HG03520 (cell line): ENCODE measurements at regions not wholly inside any gene's neighbourhood (a gene's known extent, or its start where the extent isn't known, plus 50 kb on each side); places are given as distances from the start of the nearest gene placed in this dataset.
A peak's percentile ranks its signal among the peaks of the same experiment; 100 is the strongest.
"Not testable (repeated sequence)": the region's sequence is repeated elsewhere in the genome, so short reads cannot be mapped to it uniquely, and the experiment has no call there.

Experiments
- ATAC-seq: cut with Tn5 transposase; IDR thresholded peaks from one replicate; pipeline ENCODE4 v1.9.1; 2021; ENCODE audit warnings: mild to moderate bottlenecking, moderate library complexity; ENCODE audit not compliant: unreplicated experiment

DNA sequence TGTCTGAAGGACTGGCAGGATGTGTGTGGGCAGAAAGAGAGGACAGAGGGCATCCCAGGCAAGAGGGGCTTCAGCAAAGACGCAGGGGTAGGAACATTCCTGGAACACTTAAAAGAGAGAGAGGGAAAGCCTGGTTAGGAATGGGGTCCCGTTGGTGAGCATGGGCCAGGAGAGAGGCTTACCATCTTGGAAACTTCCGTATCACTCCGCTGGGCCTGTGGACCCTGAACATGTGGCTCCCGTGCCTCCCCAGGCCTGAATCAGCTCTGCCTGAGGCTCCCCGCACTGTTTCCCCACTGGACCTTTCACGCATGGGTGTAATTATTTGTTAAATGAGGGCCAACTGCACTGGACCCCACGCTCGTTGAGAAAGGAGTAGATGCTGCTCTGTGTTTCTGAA, 191.1 kb upstream of the GLI2 start:
- ATAC-seq, result no peak

DNA sequence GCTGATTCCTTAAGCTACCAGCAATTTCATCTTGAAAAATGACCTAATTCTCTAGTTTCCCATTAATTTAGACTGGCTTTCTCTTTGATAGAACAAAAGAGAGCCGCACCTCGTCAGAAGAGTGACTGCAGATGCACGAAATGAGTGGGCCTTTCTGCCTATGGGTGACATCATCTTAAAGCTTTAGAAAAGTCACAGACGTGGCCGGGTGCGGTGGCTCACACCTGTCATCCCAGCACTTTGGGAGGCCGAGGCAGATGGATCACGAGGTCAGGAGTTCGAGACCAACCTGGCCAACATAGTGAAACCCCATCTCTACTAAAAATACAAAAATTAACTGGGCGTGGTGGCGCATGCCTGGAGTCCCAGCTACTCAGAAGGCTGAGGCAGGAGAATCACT, 190.7 kb upstream of the GLI2 start:
- ATAC-seq, result not testable (repeated sequence)

DNA sequence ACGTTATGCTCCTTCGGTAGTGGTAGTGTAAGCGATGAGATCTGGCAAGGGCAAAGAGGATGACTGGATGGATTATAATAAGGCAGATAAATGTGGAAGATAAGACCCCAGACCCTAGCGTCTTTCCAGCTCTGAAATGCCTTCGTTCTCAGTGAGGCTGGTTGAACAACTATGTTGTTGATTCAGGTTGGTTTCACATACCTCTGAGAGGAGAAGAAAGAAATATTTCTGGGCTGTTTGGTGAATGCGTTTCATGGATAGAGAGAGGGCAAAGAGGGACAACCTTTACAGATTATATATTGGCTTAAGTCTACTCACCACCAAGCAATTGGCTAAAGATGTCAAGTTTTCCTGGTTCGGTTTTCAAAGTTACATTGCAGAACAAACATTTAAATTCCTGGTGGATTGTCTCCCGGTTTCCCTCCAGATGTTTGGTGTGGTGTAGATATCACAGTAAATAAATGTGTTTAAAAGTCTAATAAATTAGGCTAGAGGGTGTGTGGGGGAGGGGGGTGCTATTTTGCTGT, 190.1 kb upstream of the GLI2 start:
- ATAC-seq, result no peak

DNA sequence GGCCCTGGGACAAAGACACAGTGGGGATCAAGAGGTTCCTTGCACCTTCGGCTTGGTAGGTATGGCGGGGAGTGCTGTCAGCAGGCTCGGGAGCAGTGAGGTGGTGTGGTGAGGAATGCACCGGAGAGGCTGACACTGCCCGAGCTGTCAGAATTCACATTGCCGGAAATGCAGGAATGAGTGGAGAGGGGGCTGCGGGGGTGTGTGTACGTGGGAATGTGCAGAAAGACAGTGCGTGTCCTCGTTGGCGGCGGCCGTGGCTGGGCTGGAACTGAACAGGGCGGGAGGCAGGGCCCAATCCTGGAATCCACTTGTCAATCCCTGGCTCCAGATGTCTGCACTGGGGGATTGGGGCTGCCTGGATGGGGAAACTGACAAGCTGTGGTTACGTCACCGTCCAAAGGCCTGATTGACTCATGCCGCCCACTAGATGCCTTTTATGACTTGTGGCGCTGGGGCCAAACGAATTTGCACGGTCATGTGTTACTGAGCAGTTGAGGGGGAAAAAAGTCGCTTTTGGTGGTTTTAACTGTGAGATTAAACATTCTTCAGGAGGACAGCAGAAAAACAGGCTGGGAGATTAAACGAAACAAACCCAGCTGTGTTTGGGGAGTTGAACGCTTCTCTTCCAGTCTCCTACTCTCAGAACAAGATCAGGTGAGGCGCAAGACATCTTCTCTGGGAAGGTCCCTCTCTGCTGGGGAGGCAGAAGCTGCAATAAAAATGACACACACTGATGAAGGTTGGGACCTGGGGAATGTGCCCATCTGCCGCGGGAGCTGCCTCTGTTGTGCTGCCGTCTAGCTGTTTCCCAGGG, 189.4 kb upstream of the GLI2 start:
- ATAC-seq, result no peak

DNA sequence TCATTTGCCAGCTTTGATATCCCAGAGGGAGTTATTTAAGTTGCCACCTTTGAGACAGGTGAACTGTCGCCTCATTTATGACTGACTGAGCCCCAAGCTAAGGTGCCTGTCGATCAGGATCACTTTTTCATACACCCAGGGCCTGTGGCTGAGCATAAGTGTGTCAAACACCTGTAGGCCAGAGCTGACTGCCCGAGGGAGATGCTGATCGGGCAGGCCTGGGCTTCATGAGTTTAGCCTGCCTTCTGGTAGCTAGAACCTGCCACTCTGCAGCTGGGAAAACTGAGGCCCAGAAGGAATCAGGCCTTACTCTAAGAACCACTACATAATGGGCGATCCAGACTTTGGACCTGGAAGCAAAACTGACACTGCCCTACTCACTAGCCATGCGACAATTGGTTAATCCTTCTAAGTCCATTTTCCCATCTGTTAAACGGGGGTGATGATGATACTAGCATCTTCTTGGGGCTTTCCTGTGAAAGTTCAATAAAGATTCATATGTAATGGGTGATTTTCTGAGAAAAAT, 188.7 kb upstream of the GLI2 start:
- ATAC-seq, result no peak

DNA sequence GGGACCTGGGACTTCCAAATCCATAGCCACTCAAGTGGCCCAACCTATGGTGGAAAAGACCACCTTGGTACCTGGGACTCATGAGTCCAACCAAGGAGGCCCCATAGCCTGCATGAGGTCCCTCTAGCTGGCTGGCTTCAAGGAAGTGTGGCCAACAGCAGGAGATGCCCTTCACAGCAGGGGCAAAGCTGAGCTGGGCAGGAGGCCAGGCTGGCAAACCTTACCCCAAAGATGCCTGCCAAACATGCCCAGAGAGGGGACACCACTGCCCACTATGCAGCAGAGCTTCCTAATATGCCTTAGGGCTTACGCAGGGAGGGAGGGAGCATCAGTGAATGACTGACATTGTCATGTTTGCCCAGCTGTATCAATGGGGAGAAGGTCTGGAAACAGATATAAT, 188.0 kb upstream of the GLI2 start:
- ATAC-seq, result no peak

DNA sequence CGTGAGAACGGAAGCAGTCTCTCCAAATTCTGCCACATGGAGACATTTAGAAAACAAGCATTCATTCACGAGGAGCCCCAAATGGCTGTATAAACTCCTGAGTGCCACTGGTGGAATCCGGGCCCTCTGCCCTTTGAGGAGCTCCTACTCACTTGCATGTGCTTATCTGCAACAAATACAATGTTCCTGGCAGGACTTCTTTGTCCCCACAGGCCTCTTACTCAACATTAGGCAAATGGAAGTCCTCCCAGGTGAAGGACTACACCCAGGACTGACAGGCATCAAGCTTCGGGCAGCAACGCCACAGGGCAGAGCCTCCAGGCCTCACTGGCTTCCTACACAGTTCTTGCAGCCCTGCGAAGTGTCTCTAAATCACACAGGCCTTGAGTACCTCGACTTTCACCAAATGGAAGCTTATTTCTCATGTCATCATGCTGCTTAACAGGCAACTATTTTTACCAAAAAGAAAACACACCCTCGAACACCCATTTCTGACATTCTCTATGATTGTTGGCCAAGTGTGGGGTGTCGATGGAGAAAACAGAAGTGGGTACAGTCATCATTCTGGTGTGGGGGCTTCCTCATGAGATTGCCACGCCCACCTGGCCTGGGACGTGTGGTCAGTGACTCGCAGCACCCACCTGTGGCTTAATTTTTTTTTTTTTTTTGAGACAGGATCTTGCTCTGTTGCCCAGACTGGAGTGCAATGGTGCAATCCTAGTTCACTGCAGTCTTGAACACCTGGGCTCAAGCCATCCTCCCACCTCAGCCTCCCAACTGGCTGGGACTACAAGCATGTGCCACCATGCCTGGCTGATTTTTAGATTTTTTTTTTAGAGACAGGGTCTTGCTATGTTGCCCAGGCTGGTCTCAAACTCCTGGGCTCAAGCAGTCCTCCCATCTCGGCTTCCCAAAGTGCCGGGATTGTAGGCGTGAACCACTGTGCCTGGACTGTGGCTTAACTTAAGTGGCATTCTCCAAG, 186.8 kb upstream of the GLI2 start:
- no peak for ATAC-seq

DNA sequence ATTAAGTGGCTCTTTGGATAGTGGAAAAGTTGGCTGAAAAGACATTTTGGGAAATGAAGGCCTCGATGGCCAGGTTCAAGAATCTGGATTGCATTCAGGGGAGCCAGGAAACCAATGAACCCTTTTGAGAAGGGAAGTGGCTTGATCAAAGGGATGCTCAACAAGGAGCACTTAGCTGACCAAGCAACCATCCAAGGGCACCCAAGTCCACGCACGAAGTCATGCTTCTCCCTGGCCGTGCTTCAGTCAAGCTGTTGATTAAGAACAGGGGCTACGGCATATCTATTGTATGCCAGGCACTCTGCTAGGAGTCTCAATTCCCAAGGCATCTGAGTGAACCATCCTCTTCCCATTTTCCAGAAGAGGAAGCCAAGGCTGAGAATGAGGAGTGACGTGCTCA, 185.8 kb upstream of the GLI2 start:
- no peak for ATAC-seq

DNA sequence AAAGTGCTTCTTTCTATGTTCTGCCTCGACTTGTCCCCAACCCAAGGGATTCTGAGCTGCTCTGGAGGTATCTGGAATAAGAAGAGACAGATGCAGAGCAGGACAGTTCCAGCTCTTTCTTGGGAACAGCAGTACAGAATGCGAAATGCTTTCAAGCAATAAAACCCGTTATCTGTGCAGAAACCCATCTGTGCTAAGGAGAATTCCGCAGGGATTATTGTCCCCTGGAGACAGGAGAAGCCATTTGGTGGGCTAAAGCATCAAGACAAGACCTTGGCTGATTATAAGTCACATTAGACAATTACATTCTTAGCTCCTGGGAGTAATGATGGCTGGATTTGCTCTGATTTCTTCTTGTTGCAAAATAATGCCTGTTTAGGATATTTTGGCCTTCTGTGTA, 185.4 kb upstream of the GLI2 start:
- ATAC-seq, result no peak

DNA sequence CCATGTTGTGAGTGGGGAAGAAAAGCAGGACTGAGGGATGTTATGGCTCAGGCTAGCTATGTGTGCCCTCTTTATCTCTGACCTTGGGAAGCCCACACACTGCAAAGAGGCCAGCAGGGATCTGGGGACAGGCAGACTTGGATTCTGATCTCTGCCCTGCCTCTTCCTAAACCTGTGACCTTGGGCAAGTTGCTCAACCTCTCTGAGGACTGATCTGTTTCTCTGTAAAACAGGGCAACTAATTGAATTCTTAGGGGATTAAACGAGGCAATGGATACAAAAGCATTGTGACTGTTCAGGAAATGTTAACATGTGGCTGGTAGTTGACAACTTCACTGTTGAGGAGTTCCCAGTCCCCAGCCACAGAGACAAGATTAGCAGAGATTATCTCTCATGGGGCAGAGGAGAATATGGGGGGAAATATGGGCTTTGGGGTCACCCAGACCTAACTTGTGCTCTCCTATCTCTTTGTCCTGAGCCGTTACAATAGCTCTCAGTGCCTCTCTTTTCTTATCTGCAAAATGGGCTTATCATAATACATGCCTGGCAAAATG, 184.7 kb upstream of the GLI2 start:
- ATAC-seq, result no peak

DNA sequence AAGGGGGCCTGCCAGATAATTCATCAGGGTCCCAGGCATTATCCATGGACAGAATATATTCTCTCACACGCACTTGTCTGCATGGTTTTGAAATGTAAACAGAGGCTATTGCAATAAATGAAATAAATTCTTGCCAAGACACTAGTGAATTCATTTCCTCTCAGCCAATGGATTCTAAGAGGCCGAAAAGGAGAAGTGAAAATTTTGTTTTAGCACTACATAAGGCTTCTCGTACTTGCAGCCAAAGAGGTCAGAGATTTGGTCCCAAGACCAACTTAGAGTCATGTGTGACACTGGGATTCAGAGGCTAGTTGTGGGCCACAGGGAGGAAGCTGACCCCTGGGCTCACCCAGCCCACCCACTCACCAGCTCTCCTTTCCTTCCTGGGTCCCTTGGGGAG, 184.1 kb upstream of the GLI2 start:
- peak; percentile 48 for ATAC-seq

DNA sequence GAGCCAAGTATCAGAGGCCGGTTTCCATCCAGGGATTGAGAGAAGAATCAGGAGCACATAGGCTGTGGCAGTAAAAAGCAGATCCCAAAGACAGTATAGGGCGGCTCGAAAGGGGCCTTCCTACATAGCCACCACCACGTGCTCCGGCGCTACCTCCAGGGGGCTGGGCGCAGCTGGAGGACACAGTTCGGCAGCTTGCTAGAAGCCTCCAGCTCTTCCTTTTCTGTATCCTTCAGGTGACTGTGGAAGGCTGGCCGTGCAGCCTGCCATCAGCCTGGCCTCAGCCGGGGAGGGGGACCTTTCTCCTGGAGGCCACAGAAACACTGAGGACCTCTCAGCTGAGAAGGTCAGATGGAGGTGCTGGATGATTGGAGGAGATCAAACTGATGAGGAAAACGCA, 183.6 kb upstream of the GLI2 start:
- no peak for ATAC-seq

DNA sequence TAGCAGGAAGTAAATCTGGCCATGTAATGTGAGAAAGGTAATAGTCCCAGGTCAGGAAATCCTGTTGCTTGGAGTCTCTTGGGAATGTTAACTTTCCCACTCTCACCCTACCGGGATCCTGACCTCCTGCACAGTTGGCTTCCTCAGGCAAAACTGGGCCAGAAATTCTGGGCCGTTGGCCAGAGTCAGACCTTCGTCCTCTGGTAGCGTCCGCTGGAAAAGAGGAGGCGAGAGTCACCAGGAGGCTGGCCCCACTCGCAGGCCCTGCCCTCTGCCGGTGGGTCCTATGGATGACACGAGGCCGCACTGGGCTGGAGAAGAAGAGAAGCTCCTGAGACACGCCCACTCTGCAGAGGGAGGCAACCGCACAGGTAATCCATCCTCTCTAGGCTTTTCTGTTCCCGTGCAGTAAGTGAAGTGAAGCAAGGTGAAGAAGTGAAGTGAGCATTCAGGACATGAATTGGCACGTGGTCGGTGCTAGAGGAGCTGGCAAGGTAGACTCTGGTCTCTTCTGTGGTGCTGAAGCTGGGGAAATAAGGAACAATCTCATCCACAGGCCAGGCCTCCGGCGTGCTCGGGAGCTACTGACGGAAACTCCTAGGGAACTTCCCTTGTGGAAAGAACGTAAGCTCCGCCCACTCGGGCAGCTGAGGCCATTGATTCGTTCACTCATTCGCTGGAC, 182.7 kb upstream of the GLI2 start:
- ATAC-seq, result no peak

DNA sequence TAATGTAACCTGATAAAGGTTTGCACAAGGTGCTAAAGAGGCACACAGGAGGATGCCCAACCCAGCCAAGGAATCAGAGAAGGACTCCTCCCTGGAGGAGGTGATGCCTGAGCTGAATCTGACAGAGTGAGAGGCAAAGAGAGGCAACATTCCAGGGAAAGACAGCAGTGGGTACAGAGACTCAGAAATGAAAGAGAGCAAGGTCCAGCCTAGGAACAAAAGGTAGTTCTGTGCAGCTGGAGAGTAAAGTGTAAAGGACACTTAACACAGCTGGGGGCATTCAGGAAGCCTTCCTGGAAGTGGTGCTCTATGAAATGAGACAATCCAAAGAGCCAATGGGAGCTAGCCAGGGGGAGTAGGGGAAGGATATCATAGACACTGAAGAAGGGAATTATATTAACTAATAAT, 181.0 kb upstream of the GLI2 start:
- ATAC-seq, result no peak

DNA sequence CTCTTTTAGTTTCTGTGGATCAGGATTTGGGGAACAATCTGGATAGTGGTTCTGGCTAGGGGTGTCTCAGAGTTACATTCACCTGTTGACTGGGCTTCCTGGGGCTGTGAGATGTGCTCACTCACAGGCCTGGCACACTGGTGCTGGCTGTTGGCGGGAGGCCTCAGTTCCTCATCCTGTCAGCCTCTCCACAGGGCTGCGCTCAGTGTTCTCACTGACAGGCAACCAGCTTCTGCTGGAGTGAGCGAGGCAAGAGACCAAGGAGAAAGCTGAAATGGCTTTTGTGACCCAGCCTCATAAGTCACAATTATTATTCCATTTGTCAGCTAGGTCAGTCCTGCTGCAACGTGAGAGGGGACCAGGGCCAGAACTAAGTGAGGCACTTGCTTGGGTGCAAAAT, 180.6 kb upstream of the GLI2 start:
- no peak for ATAC-seq

DNA sequence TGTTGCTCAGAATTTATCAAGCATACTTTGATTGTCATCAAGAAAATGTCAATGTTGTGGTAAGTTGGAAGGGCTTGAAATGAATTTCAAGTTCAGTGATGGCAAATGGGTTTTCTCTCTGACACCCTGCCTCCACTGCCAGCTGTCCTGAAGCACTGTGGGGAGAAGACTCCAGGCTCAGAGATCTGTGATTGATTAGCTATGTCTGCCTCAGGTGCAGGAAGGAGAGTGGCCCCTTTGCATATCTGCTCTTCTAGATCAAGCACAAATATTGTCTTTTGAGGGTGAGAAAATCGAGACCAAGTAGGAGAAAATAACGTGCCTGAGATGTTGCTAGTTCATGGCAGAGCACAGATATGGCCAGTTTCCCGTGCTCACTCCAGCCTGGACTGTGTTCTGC, 178.8 kb upstream of the GLI2 start:
- ATAC-seq, result no peak

DNA sequence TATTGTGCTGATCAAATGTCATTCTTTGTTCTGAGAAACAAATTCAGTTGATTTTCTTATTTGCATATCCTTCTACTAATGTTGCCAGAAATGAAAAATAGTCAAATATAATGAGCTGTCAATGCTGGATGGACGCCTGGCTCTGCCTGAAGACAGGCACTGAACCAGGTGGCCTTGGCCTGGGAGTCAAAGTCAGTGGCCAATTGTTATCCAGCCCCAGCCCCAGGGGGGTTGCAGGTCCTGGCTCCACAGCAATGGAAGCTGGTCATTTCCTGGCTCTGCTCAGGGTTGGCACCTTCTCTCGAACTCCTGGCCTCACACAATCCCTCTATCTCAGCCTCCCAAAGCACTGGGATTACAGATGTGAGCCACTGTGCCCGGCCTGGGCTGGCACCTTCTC, 176.8 kb upstream of the GLI2 start:
- ATAC-seq, result no peak

DNA sequence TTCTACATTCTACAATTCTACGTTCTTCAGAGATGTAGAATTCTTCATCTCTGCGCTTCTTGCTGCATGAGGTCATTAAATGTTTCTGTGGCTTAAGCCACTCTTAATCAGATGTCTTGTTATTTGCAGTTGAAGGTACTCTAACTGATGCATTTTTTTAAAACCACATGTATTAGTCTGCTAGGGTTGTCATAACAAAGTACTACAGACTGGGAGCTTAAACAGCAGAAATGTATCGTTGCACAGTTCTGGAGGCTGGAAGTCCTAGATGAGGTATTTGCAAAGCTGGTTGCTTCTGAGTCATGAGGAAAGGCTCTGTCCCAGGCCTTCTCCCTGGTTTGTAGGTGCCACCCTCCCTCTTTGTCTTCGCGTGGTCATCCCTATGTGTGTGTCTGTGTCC, 176.3 kb upstream of the GLI2 start:
- no peak for ATAC-seq

DNA sequence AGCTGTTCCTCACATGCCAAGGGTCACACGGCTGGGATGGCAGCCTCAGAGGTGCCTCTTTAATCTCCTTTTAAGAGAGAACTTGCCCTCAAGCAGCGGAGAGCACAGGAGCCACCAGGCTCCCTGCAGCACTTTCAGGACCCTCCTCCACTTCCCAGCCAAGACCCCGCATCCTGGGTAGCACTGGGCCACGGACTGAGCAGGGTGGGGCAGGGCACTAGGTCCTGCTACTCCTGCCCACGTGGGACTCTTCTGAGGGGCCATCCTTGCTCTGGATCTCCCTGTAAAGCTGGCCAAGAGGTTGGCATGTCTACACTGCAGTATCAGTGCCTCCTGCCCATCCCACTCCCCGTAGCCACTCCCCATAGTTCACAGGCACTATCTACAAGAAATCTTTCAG, 175.3 kb upstream of the GLI2 start:
- ATAC-seq, result no peak

DNA sequence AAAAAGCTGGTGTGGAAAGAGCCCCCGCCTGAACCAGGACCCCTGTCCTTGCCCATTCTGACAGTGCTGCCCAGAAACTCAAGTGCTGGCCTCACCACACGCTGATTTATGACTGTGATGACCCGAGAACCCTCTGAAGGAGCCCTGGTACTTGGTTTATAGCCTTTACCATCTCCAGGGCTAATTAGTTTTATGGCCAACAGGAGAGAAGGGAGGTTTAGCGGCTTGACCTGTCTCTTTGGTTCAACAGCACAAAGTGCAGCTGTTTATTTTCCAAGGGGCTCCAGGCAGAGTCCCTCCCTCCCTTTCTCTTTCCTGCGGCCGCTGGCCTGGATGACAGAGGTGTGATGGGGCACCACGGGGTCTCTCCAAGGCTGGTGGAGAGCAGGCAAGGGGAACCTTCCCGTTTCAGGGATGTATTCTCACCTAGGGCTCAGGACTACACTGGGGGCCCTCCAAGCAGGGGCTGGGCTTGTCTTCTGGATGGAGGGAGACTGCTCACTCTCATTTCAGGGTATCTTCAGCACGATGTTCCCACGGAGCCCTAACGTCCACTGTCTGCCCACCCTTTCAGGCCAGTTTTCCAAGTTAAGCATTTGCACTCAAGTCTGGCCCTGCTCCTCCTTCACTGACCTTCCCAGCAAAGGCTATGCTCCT, 174.2 kb upstream of the GLI2 start:
- ATAC-seq, result no peak
